GM23338 (cell line): ENCODE measurements at regions not wholly inside any gene's neighbourhood (a gene's known extent, or its start where the extent isn't known, plus 50 kb on each side); places are given as distances from the start of the nearest gene placed in this dataset.

Source experiments
- ATAC-seq: fragments of 200-7000 bp; cut with Tn5 transposase; 3 replicates; pipeline ENCODE4 v1.9.1; 2020
- DNase-seq: peaks from one replicate; pipeline ENCODE4 v3.0.0-alpha.2; 2015; ENCODE audit warnings: low spot score
- H2AFZ ChIP-seq: fragments of 200-600 bp; sonication (generic); 2 replicates; pipeline ENCODE4 v1.8.0; 2016; ENCODE audit warnings: antibody characterized with exemption, mild to moderate bottlenecking, moderate library complexity
- H3F3A ChIP-seq: fragments of 200-600 bp; sonication (generic); replicated peaks from 2 replicates; pipeline ENCODE4 v1.8.0; 2017; ENCODE audit warnings: antibody characterized with exemption, mixed run types, low read depth
- H3K27ac ChIP-seq: fragments of 200-600 bp; sonication (generic); 2 replicates; pipeline ENCODE4 v1.6.1; 2016; ENCODE audit warnings: low read depth
- H3K27me3 ChIP-seq: fragments of 200-600 bp; sonication (generic); 2 replicates; pipeline ENCODE4 v1.8.0; 2016; ENCODE audit warnings: mild to moderate bottlenecking, mixed run types, moderate library complexity; ENCODE audit not compliant: insufficient read depth
- H3K36me3 ChIP-seq: fragments of 200-600 bp; sonication (generic); 2 replicates; pipeline ENCODE4 v1.8.0; 2016; ENCODE audit warnings: mild to moderate bottlenecking; ENCODE audit not compliant: insufficient read depth
- H3K4me1 ChIP-seq: fragments of 200-600 bp; sonication (generic); 2 replicates; pipeline ENCODE4 v1.8.0; 2016; ENCODE audit warnings: mild to moderate bottlenecking, moderate library complexity; ENCODE audit not compliant: insufficient read depth
- H3K4me2 ChIP-seq: fragments of 200-600 bp; sonication (generic); 2 replicates; pipeline ENCODE4 v1.7.1; 2017; ENCODE audit warnings: mixed run types
- H3K4me3 ChIP-seq: fragments of 200-600 bp; sonication (generic); 2 replicates; pipeline ENCODE4 v1.6.1; 2016; ENCODE audit warnings: mixed run types
- H3K79me2 ChIP-seq: fragments of 200-600 bp; sonication (generic); replicated peaks from 2 replicates; pipeline ENCODE4 v1.8.0; 2017; ENCODE audit warnings: mild to moderate bottlenecking; ENCODE audit not compliant: insufficient read depth
- H3K9me2 ChIP-seq: fragments of 200-600 bp; sonication (generic); 2 replicates; pipeline ENCODE4 v1.8.0; 2017; ENCODE audit not compliant: insufficient read depth
- H4K20me1 ChIP-seq: fragments of 200-600 bp; sonication (generic); replicated peaks from 2 replicates; pipeline ENCODE4 v1.8.0; 2017; ENCODE audit warnings: mild to moderate bottlenecking; ENCODE audit not compliant: insufficient read depth
- H3K27ac Mint-ChIP-seq: 2 replicates; pipeline ENCODE4 v1.8.0; 2020; ENCODE audit warnings: inconsistent platforms, mild to moderate bottlenecking, moderate library complexity, mixed read lengths
- H3K27me3 Mint-ChIP-seq: 3 replicates; pipeline ENCODE4 v1.8.0; 2022; ENCODE audit warnings: low read depth, mild to moderate bottlenecking, moderate library complexity, mixed read lengths, inconsistent platforms; ENCODE audit not compliant: insufficient read depth, poor library complexity
- H3K36me3 Mint-ChIP-seq: 3 replicates; pipeline ENCODE4 v1.8.0; 2021; ENCODE audit warnings: low read depth, mild to moderate bottlenecking, inconsistent platforms, moderate library complexity, mixed read lengths
- H3K4me1 Mint-ChIP-seq: 3 replicates; pipeline ENCODE4 v1.8.0; 2020; ENCODE audit warnings: mild to moderate bottlenecking, inconsistent platforms, mixed read lengths
- H3K4me3 Mint-ChIP-seq: 3 replicates; pipeline ENCODE4 v1.8.0; 2021; ENCODE audit warnings: moderate library complexity, mild to moderate bottlenecking, inconsistent platforms, mixed read lengths
- H3K9me3 Mint-ChIP-seq: 3 replicates; pipeline ENCODE4 v1.8.0; 2020; ENCODE audit warnings: moderate library complexity, mild to moderate bottlenecking, inconsistent platforms, mixed read lengths
- CREB1 ChIP-seq: fragments of 250-450 bp; sonication (Bioruptor Pico); IDR thresholded peaks from 2 replicates; pipeline ENCODE4 v1.5.0; 2020; ENCODE audit warnings: low read depth, mild to moderate bottlenecking, moderate library complexity
- CTCF ChIP-seq, 2 experiments: fragments of 200-600 bp in 1 of 2; sonication (generic) in 1 of 2; conservative IDR thresholded peaks; 2 replicates each; pipeline versions ENCODE4 v1.5.1 to v1.6.1; 2016 to 2017; ENCODE audit warnings: antibody characterized with exemption in 2 of 2, low read depth in 2 of 2, mild to moderate bottlenecking in 2 of 2, moderate library complexity in 1 of 2
- ETS1 ChIP-seq: IDR thresholded peaks from 2 replicates; pipeline ENCODE4 v1.6.1; 2016; ENCODE audit warnings: antibody characterized with exemption
- EZH2 ChIP-seq: fragments of 200-600 bp; sonication (generic); IDR thresholded peaks from one replicate; pipeline ENCODE4 v1.8.0; 2017; ENCODE audit warnings: antibody characterized with exemption, mild to moderate bottlenecking, low read depth; ENCODE audit not compliant: unreplicated experiment
- EZH2phosphoT487 ChIP-seq: fragments of 200-600 bp; sonication (generic); IDR thresholded peaks from one replicate; pipeline ENCODE4 v1.8.1; 2018; ENCODE audit warnings: antibody characterized with exemption; ENCODE audit not compliant: unreplicated experiment
- JUNB ChIP-seq: IDR thresholded peaks from one replicate; pipeline ENCODE4 v1.6.1; 2016; ENCODE audit warnings: antibody characterized with exemption; ENCODE audit not compliant: unreplicated experiment
- NANOG ChIP-seq: IDR thresholded peaks from 2 replicates; pipeline ENCODE4 v1.6.1; 2016; ENCODE audit warnings: antibody characterized with exemption, borderline replicate concordance
- POLR2AphosphoS5 ChIP-seq: IDR thresholded peaks from 2 replicates; pipeline ENCODE4 v1.6.1; 2016; ENCODE audit warnings: antibody characterized with exemption, low read depth
- REST ChIP-seq: IDR thresholded peaks from one replicate; pipeline ENCODE4 v1.6.1; 2018; ENCODE audit warnings: antibody characterized with exemption; ENCODE audit not compliant: unreplicated experiment
- STAT1 ChIP-seq: IDR thresholded peaks from one replicate; pipeline ENCODE4 v1.6.1; 2016; ENCODE audit warnings: antibody characterized with exemption; ENCODE audit not compliant: unreplicated experiment
- ZNF114 ChIP-seq: fragments of 250-450 bp; sonication (Bioruptor Pico); IDR thresholded peaks from 2 replicates; pipeline ENCODE4 v1.5.0; 2020; ENCODE audit warnings: mild to moderate bottlenecking, moderate library complexity
- ZNF331 ChIP-seq: fragments of 250-450 bp; sonication (Bioruptor Pico); IDR thresholded peaks from 2 replicates; pipeline ENCODE4 v1.5.0; 2020; ENCODE audit warnings: low read depth, mild to moderate bottlenecking, moderate library complexity
- ZNF462 ChIP-seq: fragments of 250-450 bp; sonication (Bioruptor Pico); IDR thresholded peaks from 2 replicates; pipeline ENCODE4 v1.5.0; 2020; ENCODE audit warnings: mild to moderate bottlenecking, moderate library complexity

GRCh38 chr3:78312851-78313250 is 1273.0 kb downstream of the ROBO2 start:
- H3K27me3 ChIP-seq = no peaks in the 10 kb centered on the region
- Mint-ChIP-seq H3K27ac (no peak overlapping the region), H3K4me1 (peaks cover 10% of the 10 kb centered on the region), H3K9me3 (peaks cover 6% of the 10 kb centered on the region; the same call in 1 of the 3 replicates), H3K4me3 (no peak overlapping the region), H3K27me3 (peaks cover 4% of the 10 kb centered on the region), H3K36me3 (peaks cover 13% of the 10 kb centered on the region; the same call in 2 of the 3 replicates)
- H3F3A ChIP-seq = no peaks in the 10 kb centered on the region
- H2AFZ ChIP-seq = no peak overlapping the region
- H4K20me1 ChIP-seq = no peaks in the 10 kb centered on the region
- H3K9me2 ChIP-seq = no peaks in the 10 kb centered on the region
- ATAC-seq (no peak), DNase-seq (no peak)
- H3K4me1 ChIP-seq = peaks cover 22% of the 10 kb centered on the region
- no peak overlapping the region for H3K4me3 ChIP-seq
- no peaks in the 10 kb centered on the region for H3K79me2 ChIP-seq
- TF ChIP-seq NANOG (no peak), REST (no peak), POLR2AphosphoS5 (no peak), ETS1 (no peak), STAT1 (no peak), JUNB (no peak), ZNF462 (CRISPR knock-in tag) (no peak), EZH2phosphoT487 (no peak), CREB1 (CRISPR knock-in tag) (no peak), EZH2 (no peak), CTCF (conservative IDR thresholded peaks at IDR 0.05; ENCODE audit: low read depth in 2 of 2) (no peak), ZNF114 (no peak), ZNF331 (no peak)
- no peak overlapping the region for H3K4me2 ChIP-seq
- H3K36me3 ChIP-seq = no peaks in the 10 kb centered on the region
- H3K27ac ChIP-seq = no peak overlapping the region
